IPS DF 6.9 (cell line): ENCODE measurements at regions not wholly inside any gene's neighbourhood (a gene's known extent, or its start where the extent isn't known, plus 50 kb on each side); places are given as distances from the start of the nearest gene placed in this dataset.

Experiments used
- DNase-seq: peaks from one replicate; pipeline ENCODE4 v3.0.0-alpha.2; 2013; ENCODE audit warnings: low read depth, low spot score
- H3K27ac ChIP-seq: one replicate; pipeline ENCODE4 v1.5.1; 2013; ENCODE audit warnings: low read length, control low read depth
- H3K27me3 ChIP-seq: 2 replicates; pipeline ENCODE4 v1.6.1; 2013; ENCODE audit warnings: mild to moderate bottlenecking, low read length; ENCODE audit not compliant: control insufficient read depth, insufficient read depth
- H3K36me3 ChIP-seq: 2 replicates; pipeline ENCODE4 v1.6.1; 2013; ENCODE audit warnings: low read length; ENCODE audit not compliant: control insufficient read depth, insufficient read depth
- H3K4me1 ChIP-seq: 2 replicates; pipeline ENCODE4 v1.6.1; 2013; ENCODE audit warnings: low read length; ENCODE audit not compliant: control insufficient read depth, insufficient read depth
- H3K4me3 ChIP-seq: 2 replicates; pipeline ENCODE4 v1.5.1; 2013; ENCODE audit warnings: mild to moderate bottlenecking, low read length
- H3K9me3 ChIP-seq: 2 replicates; pipeline ENCODE4 v1.6.1; 2013; ENCODE audit warnings: low read length, inconsistent platforms; ENCODE audit not compliant: control insufficient read depth, insufficient read depth
- WGBS: extraction: QIAGEN DNeasy Blood & Tissue Kit; methylation state at CpG from one replicate; pipeline ENCODE4 v1.1.7; 2013; ENCODE audit warnings: mixed read lengths, missing lambda C conversion rate; ENCODE audit not compliant: insufficient read length, insufficient coverage; 5-methylcytosine and 5-hydroxymethylcytosine counted together

- H3K27me3 ChIP-seq, result no peaks in the 10 kb centered on the region
- H3K4me1 ChIP-seq, result peaks cover 1% of the 10 kb centered on the region; the same call in 1 of the 2 replicates
- no peak overlapping the region for H3K27ac ChIP-seq
- no peaks in the 10 kb centered on the region for H3K36me3 ChIP-seq
- no peak overlapping the region for H3K4me3 ChIP-seq
- DNase-seq, result no peak
- WGBS, result no CpG with 5 or more reads among the region's 8 CpGs
- no peaks in the 10 kb centered on the region for H3K9me3 ChIP-seq
These were observed 186.4 kb downstream of the ANAPC1 start for GRCh38 chr2:111697560-111697959.

- H3K9me3 ChIP-seq, result no peaks in the 10 kb centered on the region
- H3K27me3 ChIP-seq, result no peaks in the 10 kb centered on the region
- no CpG with 5 or more reads among the region's 4 CpGs for WGBS
- peaks cover 3% of the 10 kb centered on the region; the same call in 1 of the 2 replicates for H3K4me1 ChIP-seq
- no peak overlapping the region for H3K4me3 ChIP-seq
- no peak overlapping the region for H3K27ac ChIP-seq
- DNase-seq, result no peak
- H3K36me3 ChIP-seq, result no peaks in the 10 kb centered on the region
These were observed 185.9 kb downstream of the ANAPC1 start for GRCh38 chr2:111698089-111698488.

- H3K9me3 ChIP-seq, result no peaks in the 10 kb centered on the region
- no peak overlapping the region for H3K27ac ChIP-seq
- WGBS, result no CpG with 5 or more reads among the region's 13 CpGs
- H3K4me1 ChIP-seq, result peaks cover 3% of the 10 kb centered on the region; the same call in 1 of the 2 replicates
- no peak overlapping the region for H3K4me3 ChIP-seq
- H3K27me3 ChIP-seq, result no peaks in the 10 kb centered on the region
- no peak for DNase-seq
- no peaks in the 10 kb centered on the region for H3K36me3 ChIP-seq
These were observed 185.0 kb downstream of the ANAPC1 start for GRCh38 chr2:111698743-111699554.

DNA sequence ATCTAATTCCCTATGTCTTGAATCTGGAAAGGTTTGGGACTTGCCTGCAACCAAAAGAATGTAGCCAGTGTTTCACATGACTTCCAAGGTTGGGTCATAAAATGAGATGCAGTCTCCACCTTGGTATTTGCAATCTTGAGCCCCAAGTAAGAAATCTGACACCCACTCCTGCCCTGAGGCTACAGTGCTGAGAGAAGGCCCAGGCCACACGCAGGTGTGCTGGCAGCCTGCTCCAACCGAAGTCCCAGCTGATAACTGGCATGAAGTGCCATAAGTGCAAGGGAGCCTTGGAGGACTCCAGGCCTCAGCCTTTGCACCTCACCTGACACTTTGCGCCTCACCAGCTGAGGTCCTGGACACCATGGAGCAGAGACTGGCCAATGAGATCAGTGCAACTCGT lies 182.7 kb downstream of the ANAPC1 start:
- Histone ChIP-seq H3K36me3 (no peaks in the 10 kb centered on the region), H3K4me1 (peaks cover 6% of the 10 kb centered on the region; the same call in 1 of the 2 replicates), H3K27me3 (no peaks in the 10 kb centered on the region), H3K27ac (no peak overlapping the region), H3K9me3 (no peaks in the 10 kb centered on the region), H3K4me3 (no peak overlapping the region)
- no CpG with 5 or more reads among the region's 4 CpGs for WGBS
- no peak for DNase-seq

GRCh38 chr2:111701798-111702118 lies 182.2 kb downstream of the ANAPC1 start:
- no peaks in the 10 kb centered on the region for H3K9me3 ChIP-seq
- H3K27me3 ChIP-seq, result no peaks in the 10 kb centered on the region
- WGBS, result no CpG with 5 or more reads among the region's 8 CpGs
- no peak overlapping the region for H3K4me3 ChIP-seq
- DNase-seq, result no peak
- H3K4me1 ChIP-seq, result peaks cover 7% of the 10 kb centered on the region; the same call in 1 of the 2 replicates
- no peaks in the 10 kb centered on the region for H3K36me3 ChIP-seq
- H3K27ac ChIP-seq, result no peak overlapping the region

GRCh38 chr2:111702119-111702803 lies 181.7 kb downstream of the ANAPC1 start:
- Histone ChIP-seq H3K27me3 (no peaks in the 10 kb centered on the region), H3K27ac (no peak overlapping the region), H3K4me1 (peaks cover 7% of the 10 kb centered on the region; the same call in 1 of the 2 replicates), H3K4me3 (no peak overlapping the region), H3K9me3 (no peaks in the 10 kb centered on the region), H3K36me3 (no peaks in the 10 kb centered on the region)
- no CpG with 5 or more reads among the region's 14 CpGs for WGBS
- DNase-seq, result peak; percentile 60

GRCh38 chr2:111702804-111703196 lies 181.2 kb downstream of the ANAPC1 start:
- no peaks in the 10 kb centered on the region for H3K36me3 ChIP-seq
- no peak overlapping the region for H3K27ac ChIP-seq
- no peaks in the 10 kb centered on the region for H3K27me3 ChIP-seq
- no CpG with 5 or more reads among the region's 7 CpGs for WGBS
- DNase-seq, result no peak
- H3K9me3 ChIP-seq, result no peaks in the 10 kb centered on the region
- peaks cover 7% of the 10 kb centered on the region for H3K4me1 ChIP-seq
- no peak overlapping the region for H3K4me3 ChIP-seq

DNA sequence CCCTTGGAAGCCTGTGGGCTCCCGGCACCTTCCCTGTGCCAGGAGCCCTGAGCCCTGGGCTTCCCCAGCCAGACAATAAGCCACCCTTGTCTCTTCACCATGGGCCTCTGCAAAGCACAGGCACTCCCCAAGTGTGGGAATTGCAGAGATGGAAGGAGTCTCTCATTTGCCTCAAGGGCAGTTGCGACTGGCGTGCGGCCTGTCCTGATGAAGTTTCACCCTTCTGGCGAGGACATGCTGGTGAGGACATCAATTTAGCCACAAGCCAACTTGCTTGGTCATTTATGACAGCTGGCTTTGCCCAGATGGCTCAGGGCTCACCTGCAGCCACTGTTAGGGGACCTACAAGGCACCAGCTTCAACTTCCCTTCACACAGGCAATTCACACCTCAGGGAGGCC lies 180.2 kb downstream of the ANAPC1 start:
- H3K27me3 ChIP-seq, result no peaks in the 10 kb centered on the region
- H3K4me1 ChIP-seq, result peaks cover 7% of the 10 kb centered on the region
- H3K9me3 ChIP-seq, result no peaks in the 10 kb centered on the region
- no peaks in the 10 kb centered on the region for H3K36me3 ChIP-seq
- no CpG with 5 or more reads among the region's 5 CpGs for WGBS
- no peak overlapping the region for H3K27ac ChIP-seq
- DNase-seq, result no peak
- no peak overlapping the region for H3K4me3 ChIP-seq

DNA sequence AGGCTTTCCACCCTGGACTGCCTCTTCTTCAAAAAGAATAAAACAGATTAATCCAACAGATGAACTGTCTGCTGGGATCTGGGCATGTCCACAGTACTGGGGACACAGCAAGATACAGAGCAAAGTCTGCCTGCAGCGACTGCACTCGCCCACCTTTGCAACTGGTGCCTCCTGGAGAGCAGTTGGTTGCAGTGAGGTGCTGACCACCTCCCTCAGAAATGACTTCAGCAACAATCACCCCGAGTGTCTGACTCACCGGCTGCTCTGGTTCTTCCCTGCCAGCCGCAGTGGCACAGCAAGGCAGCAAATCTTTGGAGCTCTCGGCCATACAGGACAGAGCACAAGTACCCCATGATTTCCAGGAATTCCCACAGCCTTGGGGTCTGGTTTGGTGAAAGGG lies 179.7 kb downstream of the ANAPC1 start:
- Histone ChIP-seq H3K27ac (no peak overlapping the region), H3K36me3 (no peaks in the 10 kb centered on the region), H3K4me3 (no peak overlapping the region), H3K4me1 (peaks cover 7% of the 10 kb centered on the region), H3K9me3 (no peaks in the 10 kb centered on the region), H3K27me3 (no peaks in the 10 kb centered on the region)
- no CpG with 5 or more reads among the region's 6 CpGs for WGBS
- DNase-seq, result no peak

GRCh38 chr2:111705239-111705638 lies 178.8 kb downstream of the ANAPC1 start:
- H3K27ac ChIP-seq, result peak overlapping the region; percentile 33
- WGBS, result no CpG with 5 or more reads among the region's 7 CpGs
- H3K27me3 ChIP-seq, result no peaks in the 10 kb centered on the region
- H3K4me3 ChIP-seq, result no peak overlapping the region
- no peak for DNase-seq
- H3K4me1 ChIP-seq, result peaks cover 7% of the 10 kb centered on the region
- H3K9me3 ChIP-seq, result no peaks in the 10 kb centered on the region
- H3K36me3 ChIP-seq, result no peaks in the 10 kb centered on the region
